GM20000 (cell line): ENCODE measurements at regions not wholly inside any gene's neighbourhood (a gene's known extent, or its start where the extent isn't known, plus 50 kb on each side); places are given as distances from the start of the nearest gene placed in this dataset.

ENCODE experiments used
- DNase-seq: peaks from one replicate; pipeline ENCODE4 v3.0.0; 2012; ENCODE audit warnings: low spot score
- CTCF ChIP-seq: IDR thresholded peaks from 2 replicates; pipeline ENCODE4 v1.5.1; 2012; ENCODE audit warnings: mild to moderate bottlenecking, control low read depth; ENCODE audit errors: extremely low read depth, missing control alignments

DNA sequence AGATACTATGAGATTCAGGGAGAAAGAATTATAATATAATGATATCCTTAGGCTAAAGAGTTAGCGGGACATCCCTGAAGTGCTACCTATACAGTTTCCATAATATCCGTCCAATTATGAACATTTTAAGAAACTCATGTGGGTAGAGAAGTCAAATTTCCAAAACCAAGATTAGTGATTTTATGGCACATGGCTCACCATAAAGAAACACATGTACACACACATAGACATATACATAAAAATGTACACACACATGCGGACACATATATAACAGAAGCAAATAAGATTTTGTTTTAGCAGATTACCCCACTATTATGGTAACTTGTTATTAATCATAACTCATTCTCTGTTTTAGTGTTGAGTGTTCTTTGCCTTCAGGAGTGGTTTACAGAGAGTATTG is 566.7 kb upstream of the NEGR1 start:
- no peak for TF ChIP-seq CTCF
- DNase-seq = no peak

DNA sequence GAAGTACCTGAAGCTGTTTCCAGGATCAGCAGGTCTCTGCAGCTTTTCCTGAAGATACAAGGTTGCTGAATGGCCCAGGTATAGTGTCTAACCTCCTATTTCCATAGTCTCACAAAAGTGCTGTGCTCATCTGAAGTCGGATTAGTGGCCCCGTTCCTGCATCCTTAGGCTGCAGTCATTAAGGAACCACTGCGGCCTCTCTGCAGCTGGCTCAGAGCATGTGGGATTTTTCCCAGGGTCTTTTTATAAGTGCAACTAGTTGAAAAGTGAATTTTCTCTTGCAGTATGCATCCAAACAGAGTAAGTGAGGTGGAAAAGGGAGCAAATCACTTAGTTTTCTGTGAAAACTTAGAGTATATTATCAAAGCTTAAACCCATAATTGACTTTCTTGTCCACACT is 565.3 kb upstream of the NEGR1 start:
- TF ChIP-seq CTCF = no peak
- DNase-seq = no peak

DNA sequence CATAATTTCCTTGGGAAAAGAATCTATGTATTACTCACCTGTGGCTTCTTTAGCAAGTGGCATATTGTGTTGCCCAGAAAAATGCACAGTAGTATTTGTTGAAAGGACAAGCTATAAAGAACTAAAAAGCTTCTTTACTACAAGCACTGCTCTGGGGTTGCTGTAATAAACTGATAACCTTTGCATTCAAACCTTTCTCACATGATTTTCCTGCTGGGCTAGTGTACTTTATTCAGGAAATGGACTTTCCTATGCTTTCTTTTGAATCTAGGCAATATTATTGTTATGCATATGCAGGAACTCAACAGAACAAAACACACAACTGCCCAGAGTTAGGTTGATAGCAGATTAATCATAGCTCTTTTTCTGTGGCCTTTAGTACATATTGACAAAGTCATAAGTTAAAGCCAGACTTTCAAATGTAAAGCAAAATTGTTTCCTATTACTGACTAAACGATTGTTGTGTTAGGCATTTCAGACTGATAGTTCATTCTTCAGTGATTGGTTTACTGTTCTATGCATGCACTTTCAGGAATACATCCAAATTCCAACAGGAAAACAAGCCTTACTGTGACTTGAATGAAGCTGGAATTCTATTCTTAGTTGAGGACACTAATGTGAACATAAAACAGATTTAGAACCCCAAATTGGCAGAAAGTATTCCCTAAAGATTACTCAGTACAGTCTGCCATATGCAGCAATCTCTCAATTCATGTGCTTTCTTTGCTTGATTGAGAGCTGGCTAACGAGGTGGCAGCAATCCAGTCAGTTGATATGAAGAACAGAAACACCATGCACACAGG is 564.3 kb upstream of the NEGR1 start:
- DNase-seq = no peak
- TF ChIP-seq CTCF = no peak

GRCh38 chr1:72845981-72846380 is 563.6 kb upstream of the NEGR1 start:
- TF ChIP-seq CTCF = no peak
- DNase-seq = no peak

DNA sequence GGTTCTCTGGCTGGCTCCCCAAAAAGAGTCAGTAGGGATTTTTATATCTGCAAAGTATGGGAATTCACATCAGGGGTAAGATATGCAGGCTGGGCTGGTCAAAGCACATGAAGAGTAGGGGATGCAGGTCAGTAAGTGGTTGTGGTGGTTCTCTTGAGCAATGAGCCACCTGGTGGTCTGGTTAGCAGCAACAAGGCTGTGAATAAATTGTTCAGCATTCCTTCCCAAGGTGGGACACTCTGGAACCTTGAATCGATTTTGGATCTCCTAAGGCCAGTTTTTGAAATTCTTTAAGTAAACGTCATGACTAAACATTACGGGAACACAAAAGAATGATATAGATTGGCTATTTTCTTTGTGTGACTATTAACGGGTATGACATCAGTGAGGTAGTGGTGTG is 563.0 kb upstream of the NEGR1 start:
- no peak for DNase-seq

DNA sequence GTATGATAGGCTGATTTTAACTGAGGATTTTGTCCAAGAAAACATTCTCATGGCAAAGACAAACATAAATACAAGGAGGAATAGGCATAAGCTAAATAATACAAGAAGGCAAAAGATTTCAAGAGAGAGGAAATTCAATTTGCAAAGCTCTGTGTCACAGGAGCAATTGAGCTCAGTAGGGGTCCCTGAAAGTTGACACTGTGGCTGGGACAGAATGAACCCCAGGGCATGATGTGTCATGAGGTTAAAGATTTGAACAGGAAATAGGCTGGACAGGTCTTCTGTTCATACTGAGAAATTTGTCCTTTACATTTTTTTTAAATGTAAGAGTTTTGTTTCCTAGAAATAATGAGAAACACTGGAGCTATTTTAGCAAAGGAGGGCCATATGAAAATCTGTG is 555.4 kb upstream of the NEGR1 start:
- TF ChIP-seq CTCF = no peak
- no peak for DNase-seq

More for the DNA sequence above, 563.0 kb upstream of the NEGR1 start:
- no peak for TF ChIP-seq CTCF

DNA sequence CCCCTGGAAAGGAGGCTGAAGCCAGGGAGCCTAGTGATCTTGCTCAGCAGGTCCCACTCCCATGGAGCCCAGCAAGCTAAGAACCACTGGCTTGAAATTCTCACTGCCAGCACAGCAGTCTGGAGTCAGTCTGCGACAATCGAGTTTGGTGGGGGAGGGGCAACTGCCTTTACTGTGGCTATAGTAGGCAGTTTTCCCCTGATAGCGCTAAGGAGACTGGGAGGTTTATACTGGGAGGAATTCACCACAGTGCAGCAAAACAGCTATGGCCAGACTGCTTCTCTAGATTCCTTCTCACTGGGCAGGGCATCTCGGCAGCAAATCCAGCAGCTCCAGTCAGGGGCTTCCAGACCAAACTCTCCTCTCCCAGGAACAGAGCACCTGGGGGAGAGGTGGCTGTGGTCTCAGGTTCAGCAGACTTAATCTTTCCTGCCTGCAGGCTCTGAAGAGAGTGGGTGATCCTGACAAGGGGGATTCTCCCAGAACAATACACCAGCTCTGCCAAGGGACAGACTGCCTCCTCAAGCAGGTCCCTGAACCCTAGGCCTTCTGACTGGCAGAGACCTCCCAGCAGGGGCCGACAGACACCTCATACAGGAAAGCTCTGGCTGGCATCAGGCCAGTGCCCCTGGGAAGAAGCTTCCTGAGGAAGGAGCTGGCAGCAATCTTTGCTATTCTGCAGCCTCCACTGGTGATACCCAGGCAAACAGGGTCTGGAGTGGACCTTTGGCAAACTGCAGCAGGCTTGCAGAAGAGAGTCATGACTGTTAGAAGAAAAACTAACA is 548.5 kb upstream of the NEGR1 start:
- no peak for DNase-seq
- no peak for TF ChIP-seq CTCF
